Testis (tissue), 2 donors: ENCODE measurements at regions not wholly inside any gene's neighbourhood (a gene's known extent, or its start where the extent isn't known, plus 50 kb on each side); places are given as distances from the start of the nearest gene placed in this dataset.
"Not testable (repeated sequence)": the region's sequence is repeated elsewhere in the genome, so short reads cannot be mapped to it uniquely, and the experiment has no call there.

Source experiments
- CTCF ChIP-seq, 3 experiments: fragments of 450-650 bp in 2 of 3; fragments of 200-600 bp in 1 of 3; sonication (generic) in 1 of 3; IDR thresholded peaks; one replicate each; pipeline ENCODE4 v1.5.1; 2016 to 2019; ENCODE audit warnings: antibody characterized with exemption in 3 of 3, mild to moderate bottlenecking in 2 of 3, moderate library complexity in 1 of 3
- POLR2A ChIP-seq: fragments of 450-650 bp; IDR thresholded peaks from one replicate; pipeline ENCODE4 v1.6.1; 2017; ENCODE audit warnings: antibody characterized with exemption, mild to moderate bottlenecking, moderate library complexity

- TF ChIP-seq CTCF (IDR thresholded peaks at IDR 0.05); POLR2A: not testable (repeated sequence)
Observed at GRCh38 chr2:194639057-194639456, 1018.0 kb upstream of the SLC39A10 start.
